Central memory CD8-positive, alpha-beta T cell (primary cell): ENCODE measurements at regions not wholly inside any gene's neighbourhood (a gene's known extent, or its start where the extent isn't known, plus 50 kb on each side); places are given as distances from the start of the nearest gene placed in this dataset.

Experiments used
- ATAC-seq: fragments of 150-1000 bp; cut with Tn5 transposase; replicated peaks from 2 replicates; pipeline ENCODE4 v1.10.0; 2022; ENCODE audit warnings: mild to moderate bottlenecking, moderate FRiP score, moderate number of reproducible peaks; ENCODE audit not compliant: poor library complexity, severe bottlenecking; ENCODE audit errors: extremely low read depth
- DNase-seq, 2 donors: peaks; one replicate each; pipeline ENCODE4 v3.0.0; 2021; ENCODE audit warnings: low spot score in 2 of 2
- H3K27ac Mint-ChIP-seq: one replicate; pipeline ENCODE4 v1.8.0; 2022; ENCODE audit warnings: low read depth, mild to moderate bottlenecking, moderate library complexity, mixed read lengths
- H3K27me3 Mint-ChIP-seq: one replicate; pipeline ENCODE4 v1.8.0; 2022; ENCODE audit warnings: mixed read lengths
- H3K36me3 Mint-ChIP-seq: one replicate; pipeline ENCODE4 v1.8.0; 2022; ENCODE audit warnings: mild to moderate bottlenecking, moderate library complexity, mixed read lengths; ENCODE audit not compliant: insufficient read depth
- H3K4me1 Mint-ChIP-seq: one replicate; pipeline ENCODE4 v1.8.0; 2022; ENCODE audit warnings: mixed read lengths
- H3K4me3 Mint-ChIP-seq: one replicate; pipeline ENCODE4 v1.8.0; 2022; ENCODE audit warnings: mild to moderate bottlenecking, moderate library complexity, mixed read lengths
- H3K9me3 Mint-ChIP-seq: one replicate; pipeline ENCODE4 v1.8.0; 2022; ENCODE audit warnings: mixed read lengths

GRCh38 chr12:115203701-115204100 is 519.7 kb upstream of the TBX3 start:
- ATAC-seq (no peak), DNase-seq (no peak)
- Mint-ChIP-seq H3K27me3 (no peaks in the 10 kb centered on the region), H3K27ac (no peak overlapping the region), H3K9me3 (no peaks in the 10 kb centered on the region), H3K4me3 (no peak overlapping the region), H3K4me1 (no peaks in the 10 kb centered on the region), H3K36me3 (no peaks in the 10 kb centered on the region)

DNA sequence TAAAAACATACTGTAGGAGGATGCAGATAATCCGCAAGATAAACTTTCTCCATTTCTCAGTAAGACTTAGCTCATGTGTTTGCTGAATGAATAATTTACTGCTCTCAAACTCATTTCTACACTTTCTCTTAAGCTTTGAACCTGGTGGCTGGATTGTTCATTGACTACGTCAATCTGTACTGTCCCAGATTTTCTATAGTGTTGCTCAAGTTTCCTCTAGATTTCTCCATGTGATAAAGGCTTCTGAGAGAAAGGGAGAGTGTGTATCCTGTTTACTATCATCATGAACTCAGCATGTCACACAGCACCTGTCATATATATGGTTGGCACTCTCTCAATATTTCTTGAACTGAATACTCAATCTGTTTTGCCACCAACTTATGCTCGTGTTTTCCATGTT is 518.0 kb upstream of the TBX3 start:
- Mint-ChIP-seq H3K27me3 (no peaks in the 10 kb centered on the region), H3K4me1 (no peaks in the 10 kb centered on the region), H3K4me3 (no peak overlapping the region), H3K36me3 (no peaks in the 10 kb centered on the region), H3K9me3 (peaks cover 7% of the 10 kb centered on the region), H3K27ac (no peak overlapping the region)
- DNase-seq (no peak), ATAC-seq (no peak)

GRCh38 chr12:115199831-115200230 is 515.9 kb upstream of the TBX3 start:
- Mint-ChIP-seq H3K4me3 (no peak overlapping the region), H3K27me3 (no peaks in the 10 kb centered on the region), H3K4me1 (no peaks in the 10 kb centered on the region)

DNA sequence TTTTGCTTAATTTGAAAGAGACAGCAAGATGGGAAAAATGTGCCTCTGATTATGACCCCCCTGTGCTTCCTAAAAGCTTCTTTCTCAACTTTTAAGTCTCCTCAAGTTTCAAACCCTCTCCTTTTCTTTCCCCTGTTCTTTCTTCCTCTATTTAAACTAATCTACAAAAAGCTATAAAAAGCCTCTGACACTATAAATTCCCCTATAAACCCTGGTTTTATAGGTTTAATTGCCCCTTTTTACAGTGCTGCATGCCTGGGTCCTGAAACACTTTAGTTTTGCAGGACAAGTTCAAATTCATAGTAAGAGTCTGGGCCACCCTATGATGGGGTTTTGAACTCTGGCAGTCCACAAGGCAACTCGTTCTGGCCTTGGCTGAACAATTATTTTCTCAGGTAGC is 510.9 kb upstream of the TBX3 start:
- Mint-ChIP-seq H3K4me3 (no peak overlapping the region), H3K36me3 (no peaks in the 10 kb centered on the region), H3K27me3 (no peaks in the 10 kb centered on the region), H3K9me3 (peaks cover 7% of the 10 kb centered on the region), H3K27ac (no peak overlapping the region), H3K4me1 (no peaks in the 10 kb centered on the region)
- DNase-seq (no peak), ATAC-seq (no peak)

More at GRCh38 chr12:115199831-115200230, 515.9 kb upstream of the TBX3 start:
- ATAC-seq (no peak), DNase-seq (no peak)
- Mint-ChIP-seq H3K36me3 (no peaks in the 10 kb centered on the region), H3K27ac (no peak overlapping the region), H3K9me3 (peaks cover 7% of the 10 kb centered on the region)

GRCh38 chr12:115194448-115194847 is 510.5 kb upstream of the TBX3 start:
- Mint-ChIP-seq H3K36me3 (no peaks in the 10 kb centered on the region), H3K4me3 (no peak overlapping the region), H3K4me1 (no peaks in the 10 kb centered on the region), H3K27ac (no peak overlapping the region), H3K27me3 (no peaks in the 10 kb centered on the region), H3K9me3 (peaks cover 7% of the 10 kb centered on the region)
- no peak for DNase-seq
- no peak for ATAC-seq

DNA sequence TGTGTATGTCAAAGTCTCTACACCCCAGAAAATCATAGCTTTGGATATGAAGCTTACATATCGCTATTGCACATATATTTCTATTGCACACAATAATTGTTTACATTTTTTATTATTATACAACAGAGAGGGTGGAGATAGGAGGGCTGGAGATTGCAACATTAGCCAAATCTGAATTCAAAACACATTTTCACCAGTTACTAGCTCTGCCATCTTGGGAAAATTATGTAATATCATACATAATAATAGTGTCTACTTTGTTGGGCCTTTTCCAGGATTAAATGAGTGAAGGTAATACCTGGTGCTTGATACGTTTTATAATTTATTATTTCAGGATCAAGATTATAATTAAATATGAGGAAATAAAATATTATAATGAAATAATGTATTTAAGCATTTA is 507.4 kb upstream of the TBX3 start:
- Mint-ChIP-seq H3K36me3 (peaks cover 2% of the 10 kb centered on the region), H3K4me3 (no peak overlapping the region), H3K27ac (no peak overlapping the region), H3K9me3 (peaks cover 11% of the 10 kb centered on the region), H3K4me1 (no peaks in the 10 kb centered on the region), H3K27me3 (no peaks in the 10 kb centered on the region)
- no peak for DNase-seq
- ATAC-seq: no peak

DNA sequence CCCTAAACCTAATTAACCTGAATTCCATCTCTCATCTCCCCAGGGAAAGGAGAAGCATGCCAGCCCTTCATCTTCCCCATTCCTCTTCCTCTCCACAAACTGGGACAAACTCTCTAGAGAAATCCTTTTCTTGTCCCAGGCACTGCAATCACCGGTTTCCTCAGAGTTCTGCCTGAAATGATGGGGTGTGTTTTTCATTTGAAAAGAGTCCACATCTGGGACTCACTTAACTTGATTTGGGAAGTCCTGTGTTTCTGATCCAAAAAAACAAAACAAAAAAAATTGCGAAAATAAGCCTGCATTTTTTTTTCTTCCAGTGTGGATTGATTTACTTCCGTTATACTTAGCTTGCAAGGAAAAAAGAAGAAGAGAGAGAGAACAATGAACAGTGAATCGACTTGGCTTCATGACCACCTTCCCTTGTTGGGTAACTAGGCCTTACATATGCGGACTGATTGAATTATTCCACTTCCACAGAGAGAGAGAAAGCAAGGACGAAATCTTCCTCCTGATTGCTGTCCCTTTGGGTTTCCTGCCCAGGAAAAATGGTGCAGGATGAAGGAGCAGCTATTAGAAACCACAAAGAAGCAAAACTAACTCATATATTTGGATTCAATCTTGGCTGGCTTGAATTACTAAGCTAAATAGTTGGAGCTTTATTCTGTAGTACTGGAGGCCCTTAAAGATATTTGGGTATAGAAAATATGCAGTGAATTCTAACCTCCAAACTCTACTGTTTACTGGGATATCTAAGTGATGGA is 506.2 kb upstream of the TBX3 start:
- H3K4me1 Mint-ChIP-seq: no peaks in the 10 kb centered on the region
- H3K4me3 Mint-ChIP-seq: no peak overlapping the region
- H3K27ac Mint-ChIP-seq: no peak overlapping the region
- H3K36me3 Mint-ChIP-seq: peaks cover 2% of the 10 kb centered on the region
- H3K27me3 Mint-ChIP-seq: no peaks in the 10 kb centered on the region
- DNase-seq: no peak
- ATAC-seq: no peak
- H3K9me3 Mint-ChIP-seq: peaks cover 11% of the 10 kb centered on the region

DNA sequence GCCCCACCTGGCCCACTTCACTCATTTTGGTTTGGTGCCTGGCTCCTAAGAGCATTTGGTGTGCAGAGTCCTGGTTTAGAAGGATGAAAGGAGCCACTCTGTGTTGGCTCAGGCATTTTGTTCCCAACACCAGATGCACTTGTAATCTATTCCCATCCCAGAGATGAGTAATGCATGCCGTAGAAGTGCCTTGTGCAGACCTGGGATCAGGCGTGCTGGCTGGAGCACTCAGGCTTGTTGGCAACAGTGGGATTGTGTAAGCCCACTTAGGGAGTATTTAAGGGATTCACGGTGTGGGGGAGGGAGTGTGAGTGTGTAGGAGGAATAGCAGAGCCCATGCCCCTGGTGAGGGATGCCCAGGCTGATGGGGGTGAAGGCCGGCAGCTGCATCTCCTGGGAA is 501.5 kb upstream of the TBX3 start:
- no peak overlapping the region for H3K27ac Mint-ChIP-seq
- H3K4me1 Mint-ChIP-seq: no peaks in the 10 kb centered on the region
- H3K4me3 Mint-ChIP-seq: no peak overlapping the region
- DNase-seq: no peak
- no peak for ATAC-seq
- H3K36me3 Mint-ChIP-seq: peaks cover 2% of the 10 kb centered on the region
- no peaks in the 10 kb centered on the region for H3K27me3 Mint-ChIP-seq
- peaks cover 24% of the 10 kb centered on the region for H3K9me3 Mint-ChIP-seq

GRCh38 chr12:115183752-115184151 is 499.8 kb upstream of the TBX3 start:
- Mint-ChIP-seq H3K9me3 (peaks cover 26% of the 10 kb centered on the region), H3K4me1 (no peaks in the 10 kb centered on the region), H3K27ac (no peak overlapping the region), H3K36me3 (peaks cover 2% of the 10 kb centered on the region), H3K27me3 (no peaks in the 10 kb centered on the region), H3K4me3 (no peak overlapping the region)
- DNase-seq (no peak), ATAC-seq (no peak)

DNA sequence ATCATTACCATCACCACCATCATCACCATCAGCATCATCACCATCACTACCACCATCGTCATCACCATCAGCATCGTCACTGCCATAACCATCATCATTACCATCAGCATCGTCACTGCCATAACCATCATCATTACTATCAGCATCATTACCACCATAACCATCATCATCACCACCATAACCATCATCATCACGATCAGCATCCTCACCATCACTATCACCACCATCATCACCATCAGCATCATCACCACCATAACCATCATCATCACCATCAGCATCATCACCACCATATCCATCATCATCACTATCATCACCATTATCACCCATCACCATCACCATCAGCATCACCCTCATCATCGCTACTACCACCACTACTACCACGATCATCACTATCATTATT is 493.9 kb upstream of the TBX3 start:
- Mint-ChIP-seq H3K27me3 (no peaks in the 10 kb centered on the region), H3K4me3 (no peak overlapping the region)

GRCh38 chr12:115176741-115177400 is 492.9 kb upstream of the TBX3 start:
- H3K36me3 Mint-ChIP-seq: no peaks in the 10 kb centered on the region
- no peaks in the 10 kb centered on the region for H3K27me3 Mint-ChIP-seq
- no peak overlapping the region for H3K27ac Mint-ChIP-seq
- DNase-seq (no peak), ATAC-seq (no peak)
- H3K4me3 Mint-ChIP-seq: no peak overlapping the region
- no peaks in the 10 kb centered on the region for H3K4me1 Mint-ChIP-seq
- H3K9me3 Mint-ChIP-seq: peaks cover 11% of the 10 kb centered on the region

More for the DNA sequence above, 493.9 kb upstream of the TBX3 start:
- H3K4me1 Mint-ChIP-seq: no peaks in the 10 kb centered on the region
- no peaks in the 10 kb centered on the region for H3K36me3 Mint-ChIP-seq
- H3K9me3 Mint-ChIP-seq: peaks cover 10% of the 10 kb centered on the region
- no peak for ATAC-seq
- DNase-seq: no peak
- H3K27ac Mint-ChIP-seq: no peak overlapping the region

GRCh38 chr12:115174920-115175319 is 490.9 kb upstream of the TBX3 start:
- DNase-seq: no peak
- no peak overlapping the region for H3K27ac Mint-ChIP-seq
- no peaks in the 10 kb centered on the region for H3K36me3 Mint-ChIP-seq
- no peak for ATAC-seq
- no peak overlapping the region for H3K4me3 Mint-ChIP-seq
- no peaks in the 10 kb centered on the region for H3K4me1 Mint-ChIP-seq
- no peaks in the 10 kb centered on the region for H3K27me3 Mint-ChIP-seq
- H3K9me3 Mint-ChIP-seq: peaks cover 16% of the 10 kb centered on the region

- H3K27ac Mint-ChIP-seq: no peak overlapping the region
- H3K4me1 Mint-ChIP-seq: no peaks in the 10 kb centered on the region
- no peaks in the 10 kb centered on the region for H3K36me3 Mint-ChIP-seq
- H3K27me3 Mint-ChIP-seq: no peaks in the 10 kb centered on the region
- no peak for ATAC-seq
- no peak for DNase-seq
- H3K9me3 Mint-ChIP-seq: peaks cover 19% of the 10 kb centered on the region
- H3K4me3 Mint-ChIP-seq: no peak overlapping the region
These were observed 488.5 kb upstream of the TBX3 start for GRCh38 chr12:115172521-115172920.
